HG02943 (cell line): ENCODE measurements at regions not wholly inside any gene's neighbourhood (a gene's known extent, or its start where the extent isn't known, plus 50 kb on each side); places are given as distances from the start of the nearest gene placed in this dataset.
A peak's percentile ranks its signal among the peaks of the same experiment; 100 is the strongest.

Experiments used
- ATAC-seq: cut with Tn5 transposase; IDR thresholded peaks from one replicate; pipeline ENCODE4 v1.9.1; 2021; ENCODE audit warnings: mild to moderate bottlenecking, low read depth, moderate library complexity; ENCODE audit not compliant: unreplicated experiment

GRCh38 chr6:113301651-113302050 lies 555.5 kb upstream of the MARCKS start:
- ATAC-seq, result no peak

GRCh38 chr6:113304116-113304515 lies 553.0 kb upstream of the MARCKS start:
- no peak for ATAC-seq

- ATAC-seq, result peak; percentile 97
Observed at GRCh38 chr6:113306552-113307145, 550.5 kb upstream of the MARCKS start.

- ATAC-seq, result no peak
Observed at GRCh38 chr6:113308266-113308665, 548.9 kb upstream of the MARCKS start.

GRCh38 chr6:113313841-113314240 lies 543.3 kb upstream of the MARCKS start:
- ATAC-seq, result no peak

DNA sequence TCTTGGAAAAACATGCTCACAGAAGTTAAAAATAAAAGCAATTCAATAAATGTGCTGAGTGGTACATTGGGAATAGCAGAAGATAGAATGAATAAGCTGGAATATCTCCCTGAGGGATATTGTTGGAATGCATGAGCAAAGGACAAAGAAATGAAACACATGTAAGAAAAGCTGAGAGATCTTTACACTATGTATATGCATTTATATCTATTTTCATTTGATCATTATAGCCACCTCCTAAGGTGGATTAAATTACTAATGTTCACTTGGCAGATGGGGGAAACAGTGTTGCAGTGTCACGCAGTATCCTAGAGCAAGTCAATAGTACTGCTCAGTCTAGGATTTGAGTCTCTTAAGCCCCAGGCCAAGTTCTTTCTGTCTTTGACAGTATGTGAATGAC lies 542.0 kb upstream of the MARCKS start:
- ATAC-seq, result no peak

- no peak for ATAC-seq
Observed at GRCh38 chr6:113315879-113316278, 541.3 kb upstream of the MARCKS start.

GRCh38 chr6:113317442-113317841 lies 539.7 kb upstream of the MARCKS start:
- ATAC-seq, result no peak

GRCh38 chr6:113317891-113318574 lies 539.1 kb upstream of the MARCKS start:
- no peak for ATAC-seq

GRCh38 chr6:113318575-113318917 lies 538.6 kb upstream of the MARCKS start:
- ATAC-seq, result no peak

DNA sequence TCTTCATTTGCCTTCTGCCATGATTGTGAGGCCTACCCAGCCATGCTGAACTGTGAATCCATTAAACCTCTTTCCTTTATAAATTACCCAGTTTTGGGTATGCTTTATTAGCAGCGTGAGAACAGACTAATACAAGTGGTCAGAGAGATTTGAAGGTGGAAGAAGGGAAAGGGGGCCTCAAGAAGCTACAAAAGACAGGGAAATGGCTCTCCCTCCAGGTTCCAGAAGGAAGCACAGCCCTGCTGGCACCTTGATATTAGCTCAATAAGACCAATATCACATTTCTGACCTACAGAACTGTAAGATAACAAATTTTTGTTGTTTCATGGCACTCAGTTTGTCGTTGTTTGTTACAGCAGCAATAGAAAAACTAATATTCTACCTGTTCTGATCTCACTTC lies 536.5 kb upstream of the MARCKS start:
- no peak for ATAC-seq

GRCh38 chr6:113326781-113327180 lies 530.4 kb upstream of the MARCKS start:
- no peak for ATAC-seq

GRCh38 chr6:113328886-113329381 lies 528.2 kb upstream of the MARCKS start:
- ATAC-seq, result no peak

GRCh38 chr6:113329942-113330635 lies 527.1 kb upstream of the MARCKS start:
- ATAC-seq, result no peak

GRCh38 chr6:113330636-113330946 lies 526.6 kb upstream of the MARCKS start:
- ATAC-seq, result no peak

DNA sequence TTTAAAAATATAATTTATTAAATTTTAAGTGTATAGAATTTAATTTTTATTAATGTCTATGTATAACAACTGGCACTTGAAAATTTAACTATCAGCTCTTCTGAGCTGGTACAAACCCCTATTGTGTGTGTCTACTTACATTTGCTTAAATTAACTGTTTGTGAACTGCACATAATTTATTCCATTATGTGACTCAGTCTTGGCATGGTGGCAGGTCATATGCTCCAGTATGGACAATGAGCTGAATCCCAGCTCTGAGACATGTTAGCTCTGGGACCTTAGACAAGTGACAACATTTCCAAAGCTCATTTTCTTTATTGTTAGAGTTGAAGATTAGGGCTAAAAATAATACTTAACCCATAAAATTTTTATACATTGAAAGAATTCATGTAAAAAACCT lies 526.1 kb upstream of the MARCKS start:
- no peak for ATAC-seq

DNA sequence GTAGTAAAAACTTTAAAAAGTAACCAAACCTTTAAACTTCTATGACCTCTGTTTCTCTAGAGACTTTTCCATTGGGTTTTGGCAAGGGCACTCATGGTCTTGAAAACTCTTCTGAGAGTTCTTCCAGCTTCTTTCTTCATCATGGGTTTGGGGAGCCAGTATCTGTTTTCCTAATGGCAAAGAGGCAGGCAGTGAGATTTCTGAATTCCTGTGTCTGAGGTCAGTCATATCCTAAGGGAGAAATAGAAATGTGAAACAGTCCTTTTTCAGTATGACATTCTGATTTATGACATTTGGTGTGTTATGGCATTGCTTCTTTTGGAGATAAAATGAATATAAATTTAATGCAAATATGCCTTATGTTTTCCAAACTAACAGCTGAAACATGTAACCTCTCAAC lies 518.5 kb upstream of the MARCKS start:
- ATAC-seq, result no peak

DNA sequence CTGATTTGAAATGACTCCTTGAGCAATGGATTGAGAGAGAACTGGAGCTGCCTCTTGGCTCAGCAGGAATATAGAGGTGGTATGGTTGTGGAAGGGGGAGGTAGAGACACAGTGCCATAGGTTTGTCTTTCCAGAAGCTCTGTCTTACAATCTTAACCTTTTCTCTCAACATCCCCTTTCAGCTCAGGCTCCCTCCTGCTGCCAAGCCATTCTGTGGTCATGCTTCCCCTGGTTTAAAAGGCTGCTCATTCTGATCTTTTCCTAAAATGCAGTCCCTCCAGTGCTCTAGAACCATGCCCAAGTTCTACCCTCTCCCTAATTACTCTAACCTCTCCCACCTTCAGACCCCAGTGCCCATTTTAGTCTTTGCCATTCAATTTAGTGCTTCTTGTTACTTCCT lies 517.9 kb upstream of the MARCKS start:
- no peak for ATAC-seq

DNA sequence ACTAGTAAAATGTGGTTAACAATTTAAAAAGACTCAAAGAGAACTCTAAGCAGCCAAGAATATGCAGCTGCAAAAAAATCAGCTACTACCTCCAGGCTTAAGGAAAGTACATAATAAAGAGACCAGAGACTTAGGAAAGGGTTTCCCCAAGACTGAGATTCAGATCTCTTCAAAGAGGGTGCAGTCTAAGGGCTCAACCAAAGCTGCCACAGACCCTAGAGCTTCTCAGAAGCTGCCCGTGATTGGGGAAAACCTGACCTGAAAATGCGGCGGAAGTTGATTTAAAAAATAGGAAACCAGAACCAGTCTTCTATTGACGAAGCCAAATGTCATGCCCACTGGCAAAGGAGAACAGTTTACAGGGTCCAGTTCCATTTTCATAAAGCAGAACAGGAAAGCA lies 516.8 kb upstream of the MARCKS start:
- no peak for ATAC-seq

- no peak for ATAC-seq
Observed at GRCh38 chr6:113343940-113344339, 513.2 kb upstream of the MARCKS start.

DNA sequence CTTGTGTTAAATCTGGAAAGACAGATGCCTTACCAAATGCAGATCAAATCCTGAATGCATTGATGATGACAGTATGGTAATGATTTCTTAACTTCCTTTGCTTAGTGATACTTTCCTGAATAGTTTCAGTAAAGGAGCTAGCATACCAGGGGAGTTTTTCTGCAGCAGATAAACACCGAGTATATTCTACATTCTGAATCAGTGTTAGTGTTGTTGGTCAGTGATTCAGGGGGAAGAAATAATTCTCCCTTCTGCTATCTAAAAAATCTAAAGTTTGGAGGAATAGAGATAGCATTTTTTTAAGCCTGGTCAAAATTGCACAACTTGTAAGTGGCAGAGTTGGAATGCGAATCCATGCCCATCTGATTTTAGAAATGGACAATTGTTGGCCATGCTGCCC lies 512.2 kb upstream of the MARCKS start:
- no peak for ATAC-seq

DNA sequence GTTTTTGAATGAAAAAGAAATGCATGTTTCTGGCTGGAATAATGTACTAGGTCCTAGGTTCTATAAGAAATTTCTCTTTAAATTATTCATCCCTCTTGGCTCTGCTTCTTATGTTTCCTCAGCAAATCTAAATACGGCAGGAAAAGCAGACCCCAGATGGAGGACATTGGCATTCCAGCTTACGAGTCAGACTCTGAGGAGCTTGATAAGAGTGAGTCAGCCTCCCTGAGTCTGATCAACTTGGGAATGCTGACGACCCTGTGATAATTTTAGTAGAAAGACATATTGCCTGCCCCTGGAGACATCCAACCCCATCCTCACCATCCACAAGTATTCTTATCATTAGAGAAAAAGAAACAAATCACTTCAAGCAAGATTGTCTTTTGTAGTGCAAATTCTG lies 509.7 kb upstream of the MARCKS start:
- no peak for ATAC-seq
